Lower lobe of right lung (tissue), 2 donors: ENCODE measurements at regions not wholly inside any gene's neighbourhood (a gene's known extent, or its start where the extent isn't known, plus 50 kb on each side); places are given as distances from the start of the nearest gene placed in this dataset.

ENCODE experiments used
- ATAC-seq, 2 donors: fragments of 200-7000 bp; cut with Tn5 transposase; one replicate each; pipeline ENCODE4 v1.9.1; 2020 to 2022; ENCODE audit warnings: mild to moderate bottlenecking in 2 of 2, moderate library complexity in 2 of 2
- DNase-seq: peaks from one replicate; pipeline ENCODE4 v3.0.0-alpha.2; 2020
- H3K27ac ChIP-seq: fragments of 200-600 bp; one replicate; pipeline ENCODE4 v1.8.0; 2022
- H3K27me3 ChIP-seq: fragments of 200-600 bp; one replicate; pipeline ENCODE4 v1.8.0; 2022; ENCODE audit warnings: low read depth
- H3K36me3 ChIP-seq: fragments of 200-600 bp; one replicate; pipeline ENCODE4 v1.8.0; 2022; ENCODE audit warnings: mild to moderate bottlenecking
- H3K4me1 ChIP-seq: fragments of 200-600 bp; one replicate; pipeline ENCODE4 v1.8.0; 2022
- H3K4me3 ChIP-seq: fragments of 200-600 bp; one replicate; pipeline ENCODE4 v1.8.0; 2022; ENCODE audit warnings: mild to moderate bottlenecking
- H3K9me3 ChIP-seq: fragments of 200-600 bp; one replicate; pipeline ENCODE4 v1.8.0; 2022
- intact Hi-C: fragments of 100-400 bp; cut with DNase I; formaldehyde crosslinking; loops from one replicate; pipeline ENCODE4 v1.11.0; 2022
- TF ChIP-seq, protein P1 (sequence below): fragments of 200-600 bp; IDR thresholded peaks from one replicate; pipeline ENCODE4 v1.8.0; 2022; ENCODE audit warnings: antibody characterized with exemption, mild to moderate bottlenecking
- donor health status: DM: no; HTN: yes; CAD: no; lungs with severe emphysema.

- no peak for ATAC-seq
- no peaks in the 10 kb centered on the region for H3K4me1 ChIP-seq
These were observed 75.9 kb upstream of the RPL34 start for GRCh38 chr4:108544481-108544880.

DNA sequence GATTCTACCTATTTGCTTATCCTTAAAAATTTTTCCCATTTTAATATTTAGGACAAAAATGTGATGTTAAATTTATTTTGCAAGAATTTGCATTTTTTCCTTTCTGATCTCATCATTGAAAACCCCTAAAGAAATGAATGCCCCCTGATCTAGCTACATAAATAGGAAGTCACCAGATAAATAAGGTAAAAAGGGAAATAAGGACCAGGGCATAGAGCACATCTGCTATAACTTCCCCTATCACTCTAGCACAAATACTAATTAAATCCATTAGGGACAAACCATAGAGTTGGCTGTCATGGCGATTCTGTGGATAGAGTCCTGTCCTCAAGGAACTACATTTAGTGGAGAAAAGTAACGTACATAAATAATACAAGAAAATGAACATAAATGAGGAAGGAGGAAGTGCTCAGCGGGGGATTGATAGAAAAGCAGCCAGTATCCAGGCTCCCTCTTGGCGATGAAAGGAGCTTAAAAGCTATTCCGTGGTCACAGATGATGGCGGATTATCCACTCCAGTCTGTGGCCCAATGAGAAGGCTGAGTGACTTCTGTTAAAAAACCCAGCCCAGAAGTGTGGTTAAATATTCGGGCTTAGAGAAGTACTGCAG is 76.9 kb upstream of the RPL34 start:
- ATAC-seq: no peak
- no peak for DNase-seq
- no peaks in the 10 kb centered on the region for H3K27me3 ChIP-seq
- H3K36me3 ChIP-seq: no peaks in the 10 kb centered on the region
- H3K4me1 ChIP-seq: no peaks in the 10 kb centered on the region
- H3K4me3 ChIP-seq: no peak overlapping the region
- TF ChIP-seq, protein P1, sequence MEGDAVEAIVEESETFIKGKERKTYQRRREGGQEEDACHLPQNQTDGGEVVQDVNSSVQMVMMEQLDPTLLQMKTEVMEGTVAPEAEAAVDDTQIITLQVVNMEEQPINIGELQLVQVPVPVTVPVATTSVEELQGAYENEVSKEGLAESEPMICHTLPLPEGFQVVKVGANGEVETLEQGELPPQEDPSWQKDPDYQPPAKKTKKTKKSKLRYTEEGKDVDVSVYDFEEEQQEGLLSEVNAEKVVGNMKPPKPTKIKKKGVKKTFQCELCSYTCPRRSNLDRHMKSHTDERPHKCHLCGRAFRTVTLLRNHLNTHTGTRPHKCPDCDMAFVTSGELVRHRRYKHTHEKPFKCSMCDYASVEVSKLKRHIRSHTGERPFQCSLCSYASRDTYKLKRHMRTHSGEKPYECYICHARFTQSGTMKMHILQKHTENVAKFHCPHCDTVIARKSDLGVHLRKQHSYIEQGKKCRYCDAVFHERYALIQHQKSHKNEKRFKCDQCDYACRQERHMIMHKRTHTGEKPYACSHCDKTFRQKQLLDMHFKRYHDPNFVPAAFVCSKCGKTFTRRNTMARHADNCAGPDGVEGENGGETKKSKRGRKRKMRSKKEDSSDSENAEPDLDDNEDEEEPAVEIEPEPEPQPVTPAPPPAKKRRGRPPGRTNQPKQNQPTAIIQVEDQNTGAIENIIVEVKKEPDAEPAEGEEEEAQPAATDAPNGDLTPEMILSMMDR: no peak
- no peak overlapping the region for H3K27ac ChIP-seq
- intact Hi-C loops: no loop called here
- H3K9me3 ChIP-seq: peaks cover 15% of the 10 kb centered on the region

More at GRCh38 chr4:108544481-108544880, 75.9 kb upstream of the RPL34 start:
- no peaks in the 10 kb centered on the region for H3K27me3 ChIP-seq
- TF ChIP-seq, protein P1: no peak
- peaks cover 20% of the 10 kb centered on the region for H3K9me3 ChIP-seq
- no peaks in the 10 kb centered on the region for H3K36me3 ChIP-seq
- H3K27ac ChIP-seq: no peak overlapping the region
- H3K4me3 ChIP-seq: no peak overlapping the region
- intact Hi-C loops: no loop called here
- DNase-seq: no peak

- ATAC-seq (no peak), DNase-seq (no peak)
- H3K4me3 ChIP-seq: no peak overlapping the region
- no peak overlapping the region for H3K27ac ChIP-seq
- H3K9me3 ChIP-seq: no peaks in the 10 kb centered on the region
- TF ChIP-seq, protein P1: no peak
- no peaks in the 10 kb centered on the region for H3K4me1 ChIP-seq
- intact Hi-C loops: no loop called here
- no peaks in the 10 kb centered on the region for H3K36me3 ChIP-seq
- H3K27me3 ChIP-seq: no peaks in the 10 kb centered on the region
These were observed 79.8 kb upstream of the RPL34 start for GRCh38 chr4:108540536-108540935.

- Histone ChIP-seq H3K36me3 (no peaks in the 10 kb centered on the region), H3K4me3 (no peak overlapping the region), H3K9me3 (no peaks in the 10 kb centered on the region), H3K27me3 (no peaks in the 10 kb centered on the region), H3K4me1 (peaks cover 7% of the 10 kb centered on the region), H3K27ac (peak overlapping the region; percentile 44)
- ATAC-seq: no peak
- no peak for DNase-seq
- TF ChIP-seq, protein P1: no peak
- intact Hi-C loops: no loop called here
These were observed 83.8 kb upstream of the RPL34 start for GRCh38 chr4:108536577-108536976.

GRCh38 chr4:108535757-108536156 is 84.6 kb upstream of the RPL34 start:
- DNase-seq (no peak), ATAC-seq (no peak)
- Histone ChIP-seq H3K9me3 (no peaks in the 10 kb centered on the region), H3K4me3 (no peak overlapping the region), H3K27me3 (no peaks in the 10 kb centered on the region), H3K27ac (peak overlapping the region; percentile 44), H3K36me3 (no peaks in the 10 kb centered on the region), H3K4me1 (peaks cover 12% of the 10 kb centered on the region)
- TF ChIP-seq, protein P1: no peak
- intact Hi-C loops: no loop called here
